Ishikawa (cell line): ENCODE measurements at regions not wholly inside any gene's neighbourhood (a gene's known extent, or its start where the extent isn't known, plus 50 kb on each side); places are given as distances from the start of the nearest gene placed in this dataset.

Experiments
- CEBPB ChIP-seq: IDR thresholded peaks from 2 replicates; pipeline ENCODE4 v1.6.1; 2012
- CREB1 ChIP-seq: IDR thresholded peaks from 2 replicates; pipeline ENCODE4 v1.6.1; 2012; ENCODE audit warnings: low read depth
- EGR1 ChIP-seq: IDR thresholded peaks from 2 replicates; pipeline ENCODE4 v1.6.1; 2012
- EP300 ChIP-seq: IDR thresholded peaks from 2 replicates; pipeline ENCODE4 v1.6.1; 2012; ENCODE audit warnings: borderline replicate concordance
- FOXM1 ChIP-seq: IDR thresholded peaks from 2 replicates; pipeline ENCODE4 v1.6.1; 2012; ENCODE audit warnings: low read depth, borderline replicate concordance
- MAX ChIP-seq: IDR thresholded peaks from 2 replicates; pipeline ENCODE4 v1.6.1; 2012
- NFIC ChIP-seq: IDR thresholded peaks from 2 replicates; pipeline ENCODE4 v1.6.1; 2012
- RAD21 ChIP-seq: IDR thresholded peaks from 2 replicates; pipeline ENCODE4 v1.6.1; 2012; ENCODE audit warnings: low read depth
- REST ChIP-seq: IDR thresholded peaks from 2 replicates; pipeline ENCODE4 v1.6.1; 2012; ENCODE audit warnings: low read depth, mild to moderate bottlenecking
- TAF1 ChIP-seq: IDR thresholded peaks from 2 replicates; pipeline ENCODE4 v1.6.1; 2012; ENCODE audit warnings: low read depth, mild to moderate bottlenecking
- TCF12 ChIP-seq: IDR thresholded peaks from 2 replicates; pipeline ENCODE4 v1.6.1; 2012; ENCODE audit warnings: low read depth
- TEAD4 ChIP-seq: IDR thresholded peaks from 2 replicates; pipeline ENCODE4 v1.6.1; 2012
- USF1 ChIP-seq: IDR thresholded peaks from 2 replicates; pipeline ENCODE4 v1.6.1; 2012
- YY1 ChIP-seq: IDR thresholded peaks from 2 replicates; pipeline ENCODE4 v1.6.1; 2012; ENCODE audit warnings: low read depth
- ZBTB7A ChIP-seq: IDR thresholded peaks from 2 replicates; pipeline ENCODE4 v1.6.1; 2012; ENCODE audit warnings: low read depth

GRCh38 chr14:89588016-89588415 is 171.0 kb upstream of the FOXN3 start:
- no peak for TF ChIP-seq YY1
- no peak for TF ChIP-seq USF1
- no peak for TF ChIP-seq CEBPB
- no peak for TF ChIP-seq EGR1
- no peak for TF ChIP-seq ZBTB7A

GRCh38 chr14:89587136-89587420 is 170.0 kb upstream of the FOXN3 start:
- no peak for TF ChIP-seq TEAD4

GRCh38 chr14:89586258-89587135 is 169.5 kb upstream of the FOXN3 start:
- TF ChIP-seq RAD21: no peak
- TF ChIP-seq REST: no peak
- no peak for TF ChIP-seq CREB1
- TF ChIP-seq TAF1: no peak
- TF ChIP-seq USF1: no peak
- no peak for TF ChIP-seq EP300
- TF ChIP-seq TCF12: no peak
- no peak for TF ChIP-seq TEAD4
- TF ChIP-seq MAX: no peak
- TF ChIP-seq NFIC: no peak
- TF ChIP-seq ZBTB7A: no peak
- no peak for TF ChIP-seq YY1
- TF ChIP-seq CEBPB: no peak

GRCh38 chr14:89578156-89578555 is 161.1 kb upstream of the FOXN3 start:
- no peak for TF ChIP-seq CREB1

- TF ChIP-seq REST: no peak
- no peak for TF ChIP-seq EP300
- TF ChIP-seq RAD21: no peak
Observed at GRCh38 chr14:89576960-89577359, 159.9 kb upstream of the FOXN3 start.

GRCh38 chr14:89576145-89576927 is 159.3 kb upstream of the FOXN3 start:
- no peak for TF ChIP-seq ZBTB7A
- TF ChIP-seq USF1: no peak
- TF ChIP-seq CREB1: no peak
- TF ChIP-seq CEBPB: no peak
- no peak for TF ChIP-seq FOXM1
- no peak for TF ChIP-seq TAF1
- TF ChIP-seq EP300: no peak
- TF ChIP-seq TEAD4: no peak
- TF ChIP-seq NFIC: no peak
- no peak for TF ChIP-seq TCF12
- no peak for TF ChIP-seq RAD21
- no peak for TF ChIP-seq REST
- TF ChIP-seq EGR1: no peak
- TF ChIP-seq YY1: no peak
- TF ChIP-seq MAX: no peak
